ENCODE measurements at regions not wholly inside any gene's neighbourhood (a gene's known extent, or its start where the extent isn't known, plus 50 kb on each side); places are given as distances from the start of the nearest gene placed in this dataset.

DNA sequence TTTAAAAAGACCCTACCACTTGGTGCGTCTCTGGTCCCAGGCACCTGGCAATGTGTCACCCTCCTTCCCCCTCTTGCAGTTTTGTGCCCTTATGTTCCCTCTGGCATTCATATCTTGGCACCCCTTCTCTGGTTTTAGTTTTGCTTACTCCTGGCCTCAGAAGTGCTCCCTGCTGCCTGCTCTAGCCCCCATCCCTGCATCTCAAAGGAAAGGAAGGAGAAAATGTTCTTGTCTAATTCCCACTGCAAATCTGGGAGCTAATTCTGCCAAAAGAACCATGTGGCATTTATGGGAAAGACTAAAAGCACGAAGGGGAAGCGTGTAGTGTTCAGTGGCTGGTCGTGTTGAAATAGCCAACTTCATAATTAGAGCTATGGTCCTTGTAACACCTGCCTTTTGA is 340.1 kb upstream of the RPS6KA3 start:
- Mint-ChIP-seq H3K4me3 (no peak overlapping the region), H3K27ac (no peak overlapping the region), H3K27me3 (ENCODE audit: low read depth in 3 of 3) (peaks cover 0 to 2% (median 0%) of the 10 kb centered on the region in 3 donors), H3K9me3 (peaks cover 0 to 2% (median 0%) of the 10 kb centered on the region in 6 donors), H3K4me1 (no peaks in the 10 kb centered on the region), H3K36me3 (no peaks in the 10 kb centered on the region)
- no peak for DNase-seq

DNA sequence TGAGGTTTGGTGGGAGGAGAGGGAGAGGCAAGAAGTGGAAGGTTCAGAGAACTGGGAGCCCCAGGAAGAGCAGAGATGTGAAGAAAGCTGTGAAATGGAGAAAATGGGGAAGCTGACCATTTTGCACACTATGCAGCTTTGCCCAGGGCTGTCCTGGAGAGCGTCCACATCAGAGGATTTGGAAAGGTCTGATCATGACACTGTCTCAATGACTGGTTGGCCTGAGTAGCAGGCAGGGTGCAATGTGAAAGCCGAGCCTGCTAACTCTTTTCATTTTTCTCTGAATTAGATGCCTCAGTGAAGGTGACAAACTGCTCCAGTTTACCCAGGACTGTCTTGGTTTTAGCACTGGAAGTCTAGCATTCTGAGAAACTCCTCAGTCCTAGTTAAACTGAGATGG is 330.1 kb upstream of the RPS6KA3 start:
- H3K4me1 Mint-ChIP-seq: no peaks in the 10 kb centered on the region
- H3K9me3 Mint-ChIP-seq: no peaks in the 10 kb centered on the region
- peaks cover 2 to 10% (median 3%) of the 10 kb centered on the region in 3 donors for H3K27me3 Mint-ChIP-seq (ENCODE audit: low read depth in 3 of 3)
- no peak overlapping the region for H3K27ac Mint-ChIP-seq
- no peak overlapping the region for H3K4me3 Mint-ChIP-seq
- no peak for DNase-seq
- H3K36me3 Mint-ChIP-seq: no peaks in the 10 kb centered on the region

DNA sequence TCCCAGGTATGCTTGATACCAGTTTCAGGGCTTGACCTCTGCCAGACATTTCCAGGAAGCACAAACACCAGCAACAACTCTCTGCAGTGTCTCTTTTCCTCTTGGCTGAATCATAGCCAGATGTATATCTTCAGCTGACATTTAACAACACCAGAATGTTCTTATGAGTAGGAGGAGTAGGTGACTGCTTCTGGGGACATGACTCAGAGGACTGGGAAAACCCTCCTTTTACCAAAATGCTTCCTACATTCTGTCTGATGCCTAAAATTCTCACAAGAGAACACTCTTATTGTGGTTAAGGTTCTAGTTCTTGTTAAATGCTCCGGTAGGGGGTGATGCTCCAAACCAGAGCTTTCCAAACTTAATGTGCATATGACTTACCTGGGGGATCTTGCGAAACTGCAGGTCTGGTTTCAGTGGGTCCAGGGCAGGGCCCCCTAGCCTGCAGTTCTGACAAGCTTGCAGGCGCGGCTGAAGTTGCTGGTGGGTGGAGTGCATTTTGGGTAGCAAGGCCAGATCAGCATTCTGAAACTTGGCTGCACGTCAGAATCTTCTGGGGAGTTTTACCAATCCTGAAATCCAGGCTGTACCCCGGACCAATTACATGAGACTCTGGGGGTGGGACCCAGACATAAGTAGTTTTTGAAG is 329.3 kb upstream of the RPS6KA3 start:
- Mint-ChIP-seq H3K4me1 (no peaks in the 10 kb centered on the region), H3K27ac (no peak overlapping the region), H3K4me3 (no peak overlapping the region), H3K36me3 (no peaks in the 10 kb centered on the region), H3K27me3 (ENCODE audit: low read depth in 3 of 3) (peaks cover 2 to 10% (median 3%) of the 10 kb centered on the region in 3 donors), H3K9me3 (no peaks in the 10 kb centered on the region)
- no peak for DNase-seq

DNA sequence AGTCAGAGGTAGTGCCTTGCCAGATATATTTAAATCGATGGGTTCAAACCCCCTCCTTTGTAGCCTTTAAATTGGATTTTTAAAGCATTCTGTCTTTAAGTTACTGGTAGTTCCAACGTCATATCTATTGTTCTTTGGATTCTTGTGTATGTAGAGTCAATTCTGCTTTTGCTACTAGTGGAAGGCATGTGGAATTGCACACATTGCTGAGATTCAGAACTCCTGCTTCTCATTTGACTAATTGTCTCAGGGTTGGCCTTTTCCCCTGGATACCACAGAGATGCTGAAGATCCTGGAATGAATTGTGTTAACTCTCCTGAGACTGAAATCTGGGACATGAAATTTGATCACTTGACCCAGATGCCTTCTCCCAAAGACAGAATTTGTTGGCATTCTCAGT is 328.3 kb upstream of the RPS6KA3 start:
- H3K36me3 Mint-ChIP-seq: no peaks in the 10 kb centered on the region
- no peak for DNase-seq
- H3K27ac Mint-ChIP-seq: no peak overlapping the region
- no peaks in the 10 kb centered on the region for H3K9me3 Mint-ChIP-seq
- H3K4me3 Mint-ChIP-seq: no peak overlapping the region
- no peaks in the 10 kb centered on the region for H3K4me1 Mint-ChIP-seq
- H3K27me3 Mint-ChIP-seq (ENCODE audit: low read depth in 3 of 3): peaks cover 2 to 10% (median 3%) of the 10 kb centered on the region in 3 donors

DNA sequence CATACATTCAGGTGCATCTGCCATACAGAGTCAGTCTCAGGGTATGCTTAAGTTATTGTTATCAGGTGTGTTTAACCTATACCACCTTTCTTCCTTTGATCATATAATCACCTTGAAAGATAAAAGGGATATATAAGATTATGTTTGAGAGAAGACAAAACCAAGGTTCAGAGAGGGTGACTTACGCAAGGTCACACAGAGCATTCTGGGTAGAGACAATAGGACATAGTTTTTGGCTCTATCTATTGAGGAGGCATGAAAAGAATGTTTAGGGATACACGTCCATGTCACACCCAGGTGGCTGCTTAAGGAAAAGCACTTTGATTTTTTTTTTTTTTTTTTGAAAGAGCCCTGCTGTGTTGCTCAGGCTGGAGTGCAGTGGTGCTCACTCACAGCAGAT is 327.1 kb upstream of the RPS6KA3 start:
- no peaks in the 10 kb centered on the region for H3K4me1 Mint-ChIP-seq
- no peak overlapping the region for H3K27ac Mint-ChIP-seq
- H3K36me3 Mint-ChIP-seq: no peaks in the 10 kb centered on the region
- H3K9me3 Mint-ChIP-seq: peaks cover 0 to 1% (median 0%) of the 10 kb centered on the region in 6 donors
- peaks cover 0 to 10% (median 2%) of the 10 kb centered on the region in 3 donors for H3K27me3 Mint-ChIP-seq (ENCODE audit: low read depth in 3 of 3)
- no peak overlapping the region for H3K4me3 Mint-ChIP-seq
- no peak for DNase-seq

DNA sequence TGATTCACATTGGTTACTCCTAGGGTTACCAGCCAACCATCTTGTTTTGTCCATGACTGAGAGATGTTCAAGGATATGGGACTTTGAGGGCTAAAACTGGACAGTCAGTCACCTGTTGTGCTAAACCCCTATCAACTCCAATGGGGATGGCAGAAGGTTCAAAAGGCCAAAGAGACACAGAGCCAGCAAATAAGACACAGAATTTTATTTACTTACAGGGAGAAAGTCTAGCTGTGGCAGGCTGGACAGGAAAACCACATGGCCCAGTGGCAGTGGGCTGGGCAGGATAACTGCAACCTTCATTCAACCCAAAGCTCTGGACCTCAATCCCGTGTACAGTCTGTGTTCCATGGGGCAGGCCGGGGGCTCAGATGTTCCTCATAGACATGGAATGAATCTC is 326.7 kb upstream of the RPS6KA3 start:
- Mint-ChIP-seq H3K4me3 (no peak overlapping the region), H3K27me3 (ENCODE audit: low read depth in 3 of 3) (peaks cover 0 to 12% (median 2%) of the 10 kb centered on the region in 3 donors), H3K36me3 (no peaks in the 10 kb centered on the region), H3K27ac (no peak overlapping the region), H3K4me1 (no peaks in the 10 kb centered on the region), H3K9me3 (peaks cover 0 to 1% (median 0%) of the 10 kb centered on the region in 6 donors)
- DNase-seq: no peak

DNA sequence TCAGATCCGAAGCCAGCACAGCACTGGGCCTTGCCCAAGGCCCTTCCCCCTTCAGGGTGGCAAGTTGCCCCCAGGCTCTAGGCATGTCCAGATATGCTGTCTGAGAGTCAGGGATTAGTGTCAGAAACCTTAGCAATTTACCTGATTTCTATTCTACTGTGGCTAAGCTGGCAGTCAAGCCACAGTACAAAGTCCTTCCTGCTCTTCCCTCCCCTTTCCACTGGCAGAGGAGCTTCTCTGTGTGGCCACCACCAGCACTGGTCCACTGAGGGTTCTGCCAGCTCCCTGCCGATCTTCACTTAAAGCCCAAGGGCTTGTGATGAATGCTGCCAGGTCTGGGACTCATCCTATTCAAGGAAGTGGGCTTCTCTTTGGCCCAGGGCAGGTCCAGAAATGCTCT is 324.5 kb upstream of the RPS6KA3 start:
- peaks cover 0 to 1% (median 0%) of the 10 kb centered on the region in 6 donors for H3K9me3 Mint-ChIP-seq
- DNase-seq: no peak
- peaks cover 2 to 12% (median 2%) of the 10 kb centered on the region in 3 donors for H3K27me3 Mint-ChIP-seq (ENCODE audit: low read depth in 3 of 3)
- H3K27ac Mint-ChIP-seq: no peak overlapping the region
- no peak overlapping the region for H3K4me3 Mint-ChIP-seq
- H3K36me3 Mint-ChIP-seq: peaks cover 0 to 3% (median 0%) of the 10 kb centered on the region in 3 donors
- H3K4me1 Mint-ChIP-seq: no peaks in the 10 kb centered on the region

DNA sequence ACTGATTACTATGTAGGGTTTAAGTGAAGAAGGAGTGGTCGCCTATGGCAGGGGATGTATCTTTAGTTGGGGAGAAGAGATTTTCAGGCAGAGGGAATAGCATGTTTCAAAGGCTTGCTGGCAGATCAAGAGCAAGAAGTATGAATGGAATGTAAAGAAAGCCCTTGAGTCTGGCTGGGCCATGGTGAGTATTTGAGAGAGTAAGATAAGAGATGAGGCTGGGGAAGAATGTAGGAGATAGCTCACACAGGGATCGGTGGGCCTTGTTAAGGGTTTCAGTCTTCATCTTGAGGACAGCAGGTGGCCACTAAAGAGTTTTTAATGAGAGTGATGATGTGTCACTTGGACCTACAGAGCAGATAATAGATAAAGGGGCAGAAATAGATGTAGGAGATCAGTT is 319.1 kb upstream of the RPS6KA3 start:
- peaks cover 2 to 5% (median 3%) of the 10 kb centered on the region in 3 donors for H3K27me3 Mint-ChIP-seq (ENCODE audit: low read depth in 3 of 3)

DNA sequence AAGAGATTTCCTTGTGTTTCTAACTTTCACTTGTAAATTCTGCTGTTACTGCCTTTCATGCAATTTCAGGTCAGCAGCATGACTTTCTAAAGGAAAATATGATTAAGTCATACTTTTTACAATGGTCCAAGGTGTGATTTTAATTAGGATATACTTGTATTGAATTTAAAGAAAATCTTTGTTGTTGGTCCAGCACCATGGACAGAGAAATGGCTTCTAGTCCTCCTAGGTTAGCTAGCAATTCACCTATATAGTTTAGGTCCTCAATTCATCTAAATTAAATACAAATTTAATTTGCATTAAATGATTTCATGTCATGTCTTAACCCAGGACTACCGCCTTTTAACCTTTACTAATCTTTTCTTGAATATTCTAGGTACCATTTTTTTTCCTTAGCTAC is 304.9 kb upstream of the RPS6KA3 start:
- no peak overlapping the region for H3K4me3 Mint-ChIP-seq
- DNase-seq: no peak
- H3K27me3 Mint-ChIP-seq (ENCODE audit: low read depth in 3 of 3): no peaks in the 10 kb centered on the region
- no peak overlapping the region for H3K27ac Mint-ChIP-seq
- H3K36me3 Mint-ChIP-seq: no peaks in the 10 kb centered on the region
- no peaks in the 10 kb centered on the region for H3K9me3 Mint-ChIP-seq
- H3K4me1 Mint-ChIP-seq: no peaks in the 10 kb centered on the region

More for the DNA sequence above, 319.1 kb upstream of the RPS6KA3 start:
- Mint-ChIP-seq H3K36me3 (peaks cover 0 to 3% (median 0%) of the 10 kb centered on the region in 3 donors), H3K4me3 (no peak overlapping the region), H3K27ac (no peak overlapping the region), H3K4me1 (no peaks in the 10 kb centered on the region), H3K9me3 (peaks cover 0 to 1% (median 0%) of the 10 kb centered on the region in 6 donors)
- no peak for DNase-seq

DNA sequence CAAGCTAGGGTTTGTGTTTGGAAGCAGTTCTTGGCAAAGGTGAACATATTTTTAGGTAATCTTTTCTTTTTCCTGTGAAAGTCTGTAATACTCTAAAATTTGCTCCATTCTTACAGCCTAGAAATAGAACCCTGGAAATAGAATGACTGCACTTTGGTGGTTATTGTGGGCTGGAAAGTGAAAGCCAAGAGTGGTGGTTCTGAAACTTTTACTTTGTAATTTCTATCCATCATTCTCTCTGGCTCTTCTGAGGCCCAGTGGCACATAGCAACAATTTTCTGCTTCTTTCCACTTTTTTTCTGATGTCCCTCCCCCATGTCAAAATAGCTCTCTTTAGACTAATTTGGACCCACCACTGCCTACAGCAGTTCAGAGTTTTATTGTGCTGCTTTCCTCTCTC is 300.4 kb upstream of the RPS6KA3 start:
- Mint-ChIP-seq H3K36me3 (no peaks in the 10 kb centered on the region), H3K27me3 (ENCODE audit: low read depth in 3 of 3) (peaks cover 0 to 10% (median 0%) of the 10 kb centered on the region in 3 donors), H3K9me3 (no peaks in the 10 kb centered on the region), H3K4me3 (no peak overlapping the region), H3K4me1 (no peaks in the 10 kb centered on the region), H3K27ac (no peak overlapping the region)
- DNase-seq: no peak

DNA sequence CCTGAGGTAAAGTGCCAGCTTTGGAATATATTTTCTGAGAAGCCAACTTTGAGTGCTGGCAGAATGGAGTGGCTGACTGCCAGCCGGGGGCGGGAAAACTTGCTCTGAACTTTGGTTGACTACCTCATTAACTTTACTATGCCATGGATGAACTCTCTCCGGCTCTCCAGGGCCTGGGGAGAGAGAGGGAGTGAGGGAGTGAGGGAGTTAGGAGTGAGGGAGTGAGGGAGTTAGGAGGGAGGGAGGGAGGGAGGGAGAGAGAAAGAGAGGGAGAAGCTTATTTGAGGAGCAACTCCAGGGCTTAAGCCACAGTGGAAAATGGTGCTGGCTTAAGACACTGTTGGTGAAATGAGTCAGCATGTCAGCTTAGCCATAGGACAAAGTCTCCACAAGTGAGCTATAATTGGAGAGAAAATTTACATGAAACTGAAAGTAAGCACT is 280.9 kb upstream of the RPS6KA3 start:
- DNase-seq: no peak
- no peak overlapping the region for H3K4me3 Mint-ChIP-seq
- no peaks in the 10 kb centered on the region for H3K4me1 Mint-ChIP-seq
- H3K27ac Mint-ChIP-seq: no peak overlapping the region
- H3K27me3 Mint-ChIP-seq (ENCODE audit: low read depth in 3 of 3): peaks cover 2 to 12% (median 3%) of the 10 kb centered on the region in 3 donors
- H3K36me3 Mint-ChIP-seq: no peaks in the 10 kb centered on the region
- H3K9me3 Mint-ChIP-seq: peaks cover 0 to 12% (median under 1%) of the 10 kb centered on the region in 6 donors

DNA sequence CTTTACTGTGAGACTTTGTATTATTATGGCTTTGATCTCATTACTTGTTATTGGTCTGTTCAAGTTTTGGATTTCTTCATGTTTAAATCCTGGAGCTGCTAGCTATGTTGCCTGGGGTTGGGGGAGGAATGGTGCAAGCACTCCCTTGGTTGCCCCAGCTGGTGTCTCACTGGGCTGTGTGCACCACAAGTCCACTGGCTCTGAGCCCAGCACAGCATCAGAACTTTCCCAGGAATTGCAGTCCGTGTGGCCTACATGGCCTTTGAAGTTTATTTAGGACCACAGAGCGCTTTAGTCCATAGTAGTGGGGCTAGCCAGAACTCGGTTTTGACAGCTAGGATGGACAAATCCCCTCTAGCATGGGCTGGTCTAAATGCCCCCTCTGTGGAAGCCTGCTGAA is 278.8 kb upstream of the RPS6KA3 start:
- Mint-ChIP-seq H3K9me3 (peaks cover 0 to 24% (median 7%) of the 10 kb centered on the region in 6 donors), H3K36me3 (no peaks in the 10 kb centered on the region), H3K27ac (no peak overlapping the region), H3K4me3 (no peak overlapping the region), H3K4me1 (no peaks in the 10 kb centered on the region), H3K27me3 (ENCODE audit: low read depth in 3 of 3) (peaks cover 0 to 12% (median 2%) of the 10 kb centered on the region in 3 donors)
- no peak for DNase-seq

DNA sequence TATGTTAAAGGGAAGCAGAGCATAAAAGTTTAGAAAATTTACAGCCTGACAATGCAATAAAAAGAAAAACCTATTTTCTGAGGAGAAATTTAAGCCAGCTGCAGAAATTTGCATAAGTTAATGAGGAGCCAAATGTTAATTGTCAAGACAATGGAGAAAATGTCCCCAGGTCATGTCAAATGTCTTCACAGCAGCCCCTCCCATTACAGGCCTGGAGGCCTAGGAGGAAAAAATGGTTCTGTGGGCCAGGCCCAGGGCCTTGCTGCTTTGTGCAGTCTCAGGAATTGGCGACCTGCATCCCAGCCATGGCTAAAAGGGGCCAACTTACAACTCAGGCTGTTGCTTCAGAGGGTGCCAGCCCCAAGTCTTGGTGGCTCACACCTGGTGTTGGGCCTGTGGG is 275.4 kb upstream of the RPS6KA3 start:
- Mint-ChIP-seq H3K27ac (no peak overlapping the region), H3K4me3 (no peak overlapping the region), H3K36me3 (no peaks in the 10 kb centered on the region), H3K9me3 (peaks cover 0 to 24% (median 7%) of the 10 kb centered on the region in 6 donors), H3K27me3 (ENCODE audit: low read depth in 3 of 3) (peaks cover 0 to 10% (median 5%) of the 10 kb centered on the region in 3 donors), H3K4me1 (no peaks in the 10 kb centered on the region)
- DNase-seq: no peak

DNA sequence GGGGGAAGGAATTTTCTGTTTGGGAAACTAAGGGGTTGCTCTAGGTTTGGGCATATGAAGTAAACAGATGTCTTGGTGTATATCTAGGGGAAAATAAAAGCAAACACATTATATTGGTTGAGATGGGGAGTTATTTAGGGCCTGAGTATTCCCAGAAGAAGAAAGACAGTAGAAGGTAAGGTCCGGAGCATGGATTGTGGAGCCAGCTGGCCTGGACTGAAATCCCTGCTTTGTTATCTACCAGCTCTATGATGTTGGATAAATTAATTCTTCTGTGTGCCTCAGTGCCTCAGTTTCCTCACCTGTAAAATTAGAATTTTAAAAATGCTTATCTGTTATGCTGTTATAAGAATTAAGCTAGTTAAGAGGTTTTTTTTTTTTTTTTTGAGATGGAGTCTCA is 272.3 kb upstream of the RPS6KA3 start:
- Mint-ChIP-seq H3K27ac (no peak overlapping the region), H3K27me3 (ENCODE audit: low read depth in 3 of 3) (peaks cover 6 to 11% (median 9%) of the 10 kb centered on the region in 3 donors), H3K36me3 (no peaks in the 10 kb centered on the region), H3K4me3 (no peak overlapping the region), H3K4me1 (no peaks in the 10 kb centered on the region), H3K9me3 (peaks cover 0 to 24% (median 7%) of the 10 kb centered on the region in 6 donors)
- DNase-seq: no peak

DNA sequence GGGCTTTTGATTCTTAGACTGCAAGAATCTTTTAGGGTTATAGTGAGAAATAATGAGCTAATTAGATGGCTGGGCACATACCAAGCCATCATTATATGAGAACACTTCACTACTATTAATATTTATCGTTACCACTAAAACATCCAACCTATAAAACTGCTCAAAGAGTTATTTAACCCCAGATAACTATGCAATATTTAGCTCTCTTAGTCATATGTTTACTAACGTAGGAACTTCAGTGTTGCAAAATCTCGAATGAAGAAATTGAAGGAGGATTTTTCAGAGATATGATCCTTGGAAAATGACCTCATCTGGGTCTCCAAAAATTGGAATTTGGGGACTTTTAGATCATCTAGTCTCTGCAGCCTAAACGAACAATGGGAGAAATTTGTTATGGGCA is 265.0 kb upstream of the RPS6KA3 start:
- Mint-ChIP-seq H3K27me3 (ENCODE audit: low read depth in 3 of 3) (peaks cover 6 to 14% (median 8%) of the 10 kb centered on the region in 3 donors), H3K4me1 (peaks cover 5% of the 10 kb centered on the region in 2 donors), H3K36me3 (no peaks in the 10 kb centered on the region), H3K27ac (no peak overlapping the region), H3K9me3 (peaks cover 0 to 2% (median 0%) of the 10 kb centered on the region in 6 donors), H3K4me3 (no peak overlapping the region)
- DNase-seq: no peak

All from immature natural killer cell (primary cell).